B cell (primary cell): ENCODE measurements at regions not wholly inside any gene's neighbourhood (a gene's known extent, or its start where the extent isn't known, plus 50 kb on each side); places are given as distances from the start of the nearest gene placed in this dataset.

ENCODE experiments used
- EZH2 ChIP-seq: IDR thresholded peaks from 2 replicates; pipeline ENCODE4 v1.6.1; 2012; ENCODE audit warnings: borderline replicate concordance, low read depth, mild to moderate bottlenecking, moderate library complexity, low read length; ENCODE audit not compliant: insufficient read depth, poor library complexity, severe bottlenecking
- TF ChIP-seq, protein P1 (sequence below): fragments of 200-600 bp; IDR thresholded peaks from one replicate; pipeline ENCODE4 v1.8.0; 2022; ENCODE audit warnings: antibody characterized with exemption, mild to moderate bottlenecking

- TF ChIP-seq, protein P1, sequence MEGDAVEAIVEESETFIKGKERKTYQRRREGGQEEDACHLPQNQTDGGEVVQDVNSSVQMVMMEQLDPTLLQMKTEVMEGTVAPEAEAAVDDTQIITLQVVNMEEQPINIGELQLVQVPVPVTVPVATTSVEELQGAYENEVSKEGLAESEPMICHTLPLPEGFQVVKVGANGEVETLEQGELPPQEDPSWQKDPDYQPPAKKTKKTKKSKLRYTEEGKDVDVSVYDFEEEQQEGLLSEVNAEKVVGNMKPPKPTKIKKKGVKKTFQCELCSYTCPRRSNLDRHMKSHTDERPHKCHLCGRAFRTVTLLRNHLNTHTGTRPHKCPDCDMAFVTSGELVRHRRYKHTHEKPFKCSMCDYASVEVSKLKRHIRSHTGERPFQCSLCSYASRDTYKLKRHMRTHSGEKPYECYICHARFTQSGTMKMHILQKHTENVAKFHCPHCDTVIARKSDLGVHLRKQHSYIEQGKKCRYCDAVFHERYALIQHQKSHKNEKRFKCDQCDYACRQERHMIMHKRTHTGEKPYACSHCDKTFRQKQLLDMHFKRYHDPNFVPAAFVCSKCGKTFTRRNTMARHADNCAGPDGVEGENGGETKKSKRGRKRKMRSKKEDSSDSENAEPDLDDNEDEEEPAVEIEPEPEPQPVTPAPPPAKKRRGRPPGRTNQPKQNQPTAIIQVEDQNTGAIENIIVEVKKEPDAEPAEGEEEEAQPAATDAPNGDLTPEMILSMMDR = no peak
- TF ChIP-seq EZH2 = no peak
Observed at GRCh38 chr13:99122171-99122570, 78.5 kb upstream of the UBAC2 start.
